Omental fat pad (tissue), 3 donors: ENCODE measurements at regions not wholly inside any gene's neighbourhood (a gene's known extent, or its start where the extent isn't known, plus 50 kb on each side); places are given as distances from the start of the nearest gene placed in this dataset.

Source experiments
- ATAC-seq: fragments of 150-250 bp; one replicate; pipeline ENCODE4 v1.9.1; 2016; ENCODE audit warnings: mild to moderate bottlenecking, moderate library complexity; ENCODE audit not compliant: low FRiP score
- DNase-seq: peaks from one replicate; pipeline ENCODE4 v3.0.0-alpha.2; 2019; ENCODE audit warnings: low spot score
- TF ChIP-seq, protein P1 (sequence below), 3 donors: fragments of 450-650 bp; IDR thresholded peaks; one replicate each; pipeline ENCODE4 v1.5.1; 2016 to 2017; ENCODE audit warnings: antibody characterized with exemption in 3 of 3, mild to moderate bottlenecking in 3 of 3, moderate library complexity in 2 of 3

DNA sequence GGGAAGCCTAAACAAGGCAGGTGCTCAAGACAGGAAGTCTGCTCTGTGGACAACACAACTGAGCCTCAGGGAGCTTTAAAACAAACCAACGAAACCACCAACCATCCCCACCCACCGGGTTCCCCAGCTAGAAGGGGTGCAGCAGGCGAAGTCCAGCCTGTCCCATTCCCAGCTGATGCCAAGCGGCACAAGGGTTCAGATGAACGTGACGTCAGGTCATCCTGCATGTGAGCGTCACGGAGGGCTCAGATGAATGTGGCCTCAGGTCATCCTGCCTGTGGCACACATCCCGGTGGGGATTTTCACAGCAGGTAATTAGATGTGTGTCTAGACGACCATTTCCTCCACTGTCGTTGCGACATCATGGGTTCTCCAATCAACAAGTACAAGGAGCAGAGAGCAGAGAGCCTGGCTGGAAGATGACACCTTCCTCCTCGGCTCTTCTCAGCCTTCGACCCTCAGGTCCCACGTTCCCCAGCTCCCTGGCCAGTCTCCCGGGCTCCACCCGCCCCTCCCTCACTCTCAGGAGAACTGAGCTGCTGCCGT, 246.5 kb downstream of the FOXL1 start:
- TF ChIP-seq, protein P1, sequence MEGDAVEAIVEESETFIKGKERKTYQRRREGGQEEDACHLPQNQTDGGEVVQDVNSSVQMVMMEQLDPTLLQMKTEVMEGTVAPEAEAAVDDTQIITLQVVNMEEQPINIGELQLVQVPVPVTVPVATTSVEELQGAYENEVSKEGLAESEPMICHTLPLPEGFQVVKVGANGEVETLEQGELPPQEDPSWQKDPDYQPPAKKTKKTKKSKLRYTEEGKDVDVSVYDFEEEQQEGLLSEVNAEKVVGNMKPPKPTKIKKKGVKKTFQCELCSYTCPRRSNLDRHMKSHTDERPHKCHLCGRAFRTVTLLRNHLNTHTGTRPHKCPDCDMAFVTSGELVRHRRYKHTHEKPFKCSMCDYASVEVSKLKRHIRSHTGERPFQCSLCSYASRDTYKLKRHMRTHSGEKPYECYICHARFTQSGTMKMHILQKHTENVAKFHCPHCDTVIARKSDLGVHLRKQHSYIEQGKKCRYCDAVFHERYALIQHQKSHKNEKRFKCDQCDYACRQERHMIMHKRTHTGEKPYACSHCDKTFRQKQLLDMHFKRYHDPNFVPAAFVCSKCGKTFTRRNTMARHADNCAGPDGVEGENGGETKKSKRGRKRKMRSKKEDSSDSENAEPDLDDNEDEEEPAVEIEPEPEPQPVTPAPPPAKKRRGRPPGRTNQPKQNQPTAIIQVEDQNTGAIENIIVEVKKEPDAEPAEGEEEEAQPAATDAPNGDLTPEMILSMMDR (IDR thresholded peaks at IDR 0.05) = no peak
- ATAC-seq (no peak), DNase-seq (no peak)

DNA sequence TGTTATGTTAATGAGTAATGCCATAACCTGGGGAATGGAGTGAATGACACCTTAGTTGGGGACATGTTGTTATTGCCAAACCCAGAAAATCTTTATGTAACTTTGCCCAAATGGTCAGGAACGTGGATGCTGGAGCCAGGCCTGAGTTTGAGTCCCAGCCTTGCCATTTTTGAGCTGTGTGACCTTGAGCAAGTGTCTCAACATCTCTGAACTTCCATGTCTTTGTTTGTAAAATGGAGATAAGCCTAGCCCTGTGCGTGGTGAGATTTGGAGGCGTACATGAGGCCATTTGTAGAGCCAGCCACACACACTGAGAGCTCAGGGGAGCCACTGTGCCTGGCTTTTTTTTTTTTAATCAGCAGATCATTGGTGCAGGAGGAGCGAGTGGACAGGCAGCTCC, 247.3 kb downstream of the FOXL1 start:
- ATAC-seq (no peak), DNase-seq (no peak)
- TF ChIP-seq, protein P1 (IDR thresholded peaks at IDR 0.05) = no peak

- DNase-seq (no peak), ATAC-seq (no peak)
- TF ChIP-seq, protein P1 (IDR thresholded peaks at IDR 0.05) = no peak
Measured at GRCh38 chr16:86826941-86827340, 248.6 kb downstream of the FOXL1 start.

GRCh38 chr16:86827521-86827920, 249.2 kb downstream of the FOXL1 start:
- TF ChIP-seq, protein P1 (IDR thresholded peaks at IDR 0.05) = no peak
- DNase-seq (no peak), ATAC-seq (no peak)

- no peak for DNase-seq
- ATAC-seq = no peak
- TF ChIP-seq, protein P1 (IDR thresholded peaks at IDR 0.05) = no peak
Measured at GRCh38 chr16:86828202-86828601, 249.9 kb downstream of the FOXL1 start.

DNA sequence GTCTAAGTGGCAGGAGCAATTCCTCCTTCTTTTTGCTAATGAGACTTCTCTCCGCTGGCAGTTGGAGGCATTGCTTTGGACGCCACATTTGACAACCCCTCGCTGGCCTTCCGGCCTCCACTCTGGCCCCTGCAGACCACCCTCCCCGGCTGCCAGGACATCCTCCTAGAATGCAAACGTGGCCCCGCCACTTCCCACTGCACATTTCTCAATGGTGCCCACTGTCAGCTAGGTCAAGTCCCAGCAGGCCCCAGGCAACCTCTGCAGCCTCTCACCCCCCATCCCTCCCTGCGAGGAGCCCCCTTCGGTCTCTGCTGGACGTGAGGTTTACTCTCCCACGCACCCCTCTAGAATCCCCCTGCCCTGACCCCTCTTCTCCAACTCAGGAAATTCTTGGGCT, 250.3 kb downstream of the FOXL1 start:
- TF ChIP-seq, protein P1 (IDR thresholded peaks at IDR 0.05) = no peak
- DNase-seq (no peak), ATAC-seq (no peak)

DNA sequence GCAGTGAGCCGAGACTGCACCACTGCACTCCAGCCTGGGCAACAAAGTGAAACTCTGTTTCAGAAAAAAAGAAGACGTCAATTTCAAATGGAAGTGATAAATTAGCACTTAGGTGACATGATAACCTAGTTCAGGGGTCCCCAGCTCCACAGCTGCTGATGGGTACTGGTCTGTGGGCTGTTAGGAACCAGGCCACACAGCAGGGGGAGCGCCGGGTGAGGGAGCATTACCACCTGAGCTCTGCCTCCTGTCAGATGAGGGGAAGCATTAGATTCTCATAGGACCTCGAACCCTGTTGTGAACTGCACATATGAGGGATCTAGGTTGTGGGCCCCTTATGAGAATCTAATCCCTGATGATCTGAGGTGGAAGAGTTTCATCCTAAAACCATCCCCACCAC, 253.0 kb downstream of the FOXL1 start:
- TF ChIP-seq, protein P1 (IDR thresholded peaks at IDR 0.05) = no peak
- ATAC-seq (no peak), DNase-seq (no peak)
